IPS-20b (cell line): ENCODE measurements at regions not wholly inside any gene's neighbourhood (a gene's known extent, or its start where the extent isn't known, plus 50 kb on each side); places are given as distances from the start of the nearest gene placed in this dataset.

Experiments
- H3K27ac ChIP-seq: one replicate; pipeline ENCODE4 v1.5.1; 2013; ENCODE audit warnings: low read length
- H3K27me3 ChIP-seq: 2 replicates; pipeline ENCODE4 v1.6.1; 2013; ENCODE audit warnings: mild to moderate bottlenecking, low read length, inconsistent platforms; ENCODE audit not compliant: insufficient read depth
- H3K36me3 ChIP-seq: 2 replicates; pipeline ENCODE4 v1.6.1; 2013; ENCODE audit warnings: low read depth, mild to moderate bottlenecking, inconsistent platforms, low read length, moderate library complexity; ENCODE audit not compliant: insufficient read depth
- H3K4me1 ChIP-seq: 2 replicates; pipeline ENCODE4 v1.6.1; 2013; ENCODE audit warnings: mild to moderate bottlenecking, control low read depth, inconsistent platforms, low read length, moderate library complexity; ENCODE audit not compliant: insufficient read depth
- H3K4me3 ChIP-seq: 2 replicates; pipeline ENCODE4 v1.5.1; 2013; ENCODE audit warnings: mild to moderate bottlenecking, low read length, inconsistent platforms
- H3K9ac ChIP-seq: 2 replicates; pipeline ENCODE4 v1.6.1; 2013; ENCODE audit warnings: low read depth, mild to moderate bottlenecking, inconsistent platforms, low read length, moderate library complexity
- H3K9me3 ChIP-seq: 2 replicates; pipeline ENCODE4 v1.6.1; 2013; ENCODE audit warnings: mild to moderate bottlenecking, low read depth, low read length, inconsistent platforms; ENCODE audit not compliant: insufficient read depth

DNA sequence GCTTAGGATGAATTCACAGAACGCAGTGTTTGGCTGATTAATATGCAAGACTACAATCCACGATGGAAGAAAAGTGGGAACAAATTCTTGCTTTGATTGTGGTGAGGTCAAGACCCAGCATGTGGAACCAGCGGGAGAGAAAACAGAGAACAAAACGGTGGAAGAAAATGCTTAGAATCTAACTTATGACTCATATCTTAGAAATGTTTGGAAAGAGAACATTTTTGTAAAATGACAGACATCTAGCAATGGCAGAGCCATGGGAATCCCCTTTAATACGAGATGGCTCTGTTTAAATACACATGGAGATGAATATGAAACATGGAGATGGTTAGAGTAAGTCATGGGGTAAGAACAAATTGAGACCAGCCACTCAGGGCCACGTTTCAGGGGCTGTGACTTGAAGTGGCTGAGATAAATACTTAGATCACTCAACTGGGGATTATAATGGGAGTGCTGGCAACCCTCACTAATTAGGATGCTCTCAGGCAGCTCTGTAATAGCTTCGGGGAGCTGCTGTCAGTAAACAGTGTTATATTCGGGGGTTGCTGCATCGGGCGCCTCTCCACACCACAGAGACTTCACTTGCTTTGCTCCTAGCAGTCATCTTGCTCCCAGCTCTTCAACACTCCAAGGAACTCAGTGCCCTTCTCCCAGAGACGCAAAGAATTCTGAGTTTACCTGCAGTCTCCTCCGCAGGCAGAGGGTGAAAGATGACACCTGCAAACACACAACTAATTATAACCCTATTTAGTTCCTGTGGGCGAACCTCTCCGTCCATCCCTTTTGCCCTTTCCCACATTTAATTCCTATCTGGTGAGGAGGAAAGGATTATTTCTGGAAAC is 68.0 kb upstream of the ONECUT1 start:
- Histone ChIP-seq H3K4me1 (peaks cover 25% of the 10 kb centered on the region), H3K36me3 (no peaks in the 10 kb centered on the region), H3K9me3 (no peaks in the 10 kb centered on the region), H3K4me3 (peak overlapping the region; percentile 20), H3K9ac (no peak overlapping the region), H3K27ac (no peak overlapping the region), H3K27me3 (peaks cover 10% of the 10 kb centered on the region)

GRCh38 chr15:52857471-52857870 is 67.3 kb upstream of the ONECUT1 start:
- Histone ChIP-seq H3K4me3 (peak overlapping the region; percentile 4), H3K36me3 (no peaks in the 10 kb centered on the region), H3K9ac (no peak overlapping the region), H3K27ac (no peak overlapping the region), H3K27me3 (peaks cover 10% of the 10 kb centered on the region), H3K9me3 (no peaks in the 10 kb centered on the region), H3K4me1 (peaks cover 25% of the 10 kb centered on the region)

- Histone ChIP-seq H3K36me3 (no peaks in the 10 kb centered on the region), H3K4me3 (no peak overlapping the region), H3K27ac (no peak overlapping the region), H3K27me3 (peaks cover 10% of the 10 kb centered on the region), H3K9me3 (no peaks in the 10 kb centered on the region), H3K9ac (no peak overlapping the region), H3K4me1 (peaks cover 21% of the 10 kb centered on the region)
These were observed 66.2 kb upstream of the ONECUT1 start for GRCh38 chr15:52856286-52856685.

DNA sequence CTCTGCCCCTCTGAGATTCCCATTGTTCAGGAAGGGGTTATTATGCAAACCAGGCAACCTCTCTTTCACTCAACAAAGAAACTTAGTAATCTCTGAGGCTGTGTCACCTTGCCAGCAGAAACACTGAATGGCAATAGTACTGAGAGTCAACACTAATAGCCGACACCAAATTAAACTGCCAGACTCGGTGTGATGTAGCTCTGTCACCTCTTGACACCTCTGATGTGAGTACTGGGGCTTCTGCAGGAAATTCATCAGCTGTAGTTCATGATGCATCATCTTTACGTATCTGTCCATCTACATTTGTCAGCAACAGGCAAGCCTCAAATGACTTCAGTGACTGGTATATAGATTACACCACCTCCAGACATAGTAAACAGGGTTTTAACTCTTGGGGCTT is 65.0 kb upstream of the ONECUT1 start:
- no peak overlapping the region for H3K4me3 ChIP-seq
- peaks cover 10% of the 10 kb centered on the region for H3K27me3 ChIP-seq
- peaks cover 21% of the 10 kb centered on the region for H3K4me1 ChIP-seq
- H3K9me3 ChIP-seq: no peaks in the 10 kb centered on the region
- no peaks in the 10 kb centered on the region for H3K36me3 ChIP-seq
- H3K27ac ChIP-seq: no peak overlapping the region
- no peak overlapping the region for H3K9ac ChIP-seq

GRCh38 chr15:52844823-52845222 is 54.7 kb upstream of the ONECUT1 start:
- Histone ChIP-seq H3K27me3 (no peaks in the 10 kb centered on the region; the same call in 1 of the 2 replicates), H3K9me3 (no peaks in the 10 kb centered on the region)

More at GRCh38 chr15:52844823-52845222, 54.7 kb upstream of the ONECUT1 start:
- Histone ChIP-seq H3K4me3 (no peak overlapping the region), H3K9ac (no peak overlapping the region), H3K27ac (no peak overlapping the region), H3K4me1 (no peaks in the 10 kb centered on the region; the same call in 1 of the 2 replicates), H3K36me3 (no peaks in the 10 kb centered on the region)
